HG03378 (cell line): ENCODE measurements at regions not wholly inside any gene's neighbourhood (a gene's known extent, or its start where the extent isn't known, plus 50 kb on each side); places are given as distances from the start of the nearest gene placed in this dataset.
"Not testable (repeated sequence)": the region's sequence is repeated elsewhere in the genome, so short reads cannot be mapped to it uniquely, and the experiment has no call there.

Source experiments
- ATAC-seq: cut with Tn5 transposase; IDR thresholded peaks from one replicate; pipeline ENCODE4 v1.9.1; 2021; ENCODE audit warnings: mild to moderate bottlenecking, moderate library complexity; ENCODE audit not compliant: unreplicated experiment

GRCh38 chr12:75766263-75767160 is 255.1 kb upstream of the KRR1 start:
- ATAC-seq = no peak

GRCh38 chr12:75765170-75766059 is 254.0 kb upstream of the KRR1 start:
- ATAC-seq = no peak

GRCh38 chr12:75764091-75764841 is 252.9 kb upstream of the KRR1 start:
- ATAC-seq = no peak

GRCh38 chr12:75760573-75761294 is 249.3 kb upstream of the KRR1 start:
- ATAC-seq = no peak

GRCh38 chr12:75759842-75760572 is 248.6 kb upstream of the KRR1 start:
- peak; percentile 58 for ATAC-seq

GRCh38 chr12:75759196-75759595 is 247.8 kb upstream of the KRR1 start:
- ATAC-seq = no peak

- ATAC-seq = no peak
Observed at GRCh38 chr12:75756771-75757170, 245.4 kb upstream of the KRR1 start.

- no peak for ATAC-seq
Observed at GRCh38 chr12:75756111-75756510, 244.7 kb upstream of the KRR1 start.

- ATAC-seq = no peak
Observed at GRCh38 chr12:75754698-75755097, 243.3 kb upstream of the KRR1 start.

- ATAC-seq = no peak
Observed at GRCh38 chr12:75754141-75754540, 242.7 kb upstream of the KRR1 start.

- no peak for ATAC-seq
Observed at GRCh38 chr12:75751769-75752471, 240.5 kb upstream of the KRR1 start.

GRCh38 chr12:75750716-75751306 is 239.4 kb upstream of the KRR1 start:
- no peak for ATAC-seq

- not testable (repeated sequence) for ATAC-seq
Observed at GRCh38 chr12:75748990-75749389, 237.6 kb upstream of the KRR1 start.

- ATAC-seq = no peak
Observed at GRCh38 chr12:75748136-75748535, 236.7 kb upstream of the KRR1 start.

- ATAC-seq = no peak
Observed at GRCh38 chr12:75747572-75748021, 236.2 kb upstream of the KRR1 start.

- ATAC-seq = no peak
Observed at GRCh38 chr12:75746621-75747020, 235.2 kb upstream of the KRR1 start.

GRCh38 chr12:75744607-75745256 is 233.3 kb upstream of the KRR1 start:
- no peak for ATAC-seq

- ATAC-seq = no peak
Observed at GRCh38 chr12:75742961-75743360, 231.6 kb upstream of the KRR1 start.
